ENCODE measurements at regions not wholly inside any gene's neighbourhood (a gene's known extent, or its start where the extent isn't known, plus 50 kb on each side); places are given as distances from the start of the nearest gene placed in this dataset.

GRCh38 chr14:26808407-26808806 lies 210.6 kb upstream of the NOVA1 start:
- ChIA-PET POLR2A (no interaction called here), CTCF (no interaction called here)
- intact Hi-C loops (cut with micrococcal nuclease; ENCODE audit: unreplicated experiment) (no loop called here), in situ Hi-C loops (cut with HindIII; ENCODE audit: low pct_unique_long_range_greater_than_20kb, low sequenced_read_pairs) (no loop called here)
- Histone ChIP-seq H3K9me3 (ENCODE audit: control insufficient read depth, insufficient read depth, low read depth, low read length) (no peaks in the 10 kb centered on the region), H3K4me3 (ENCODE audit: low read depth in 2 of 2, low read length in 2 of 2) (no peak overlapping the region), H3K4me1 (ENCODE audit: control insufficient read depth, insufficient read depth, low read length) (no peaks in the 10 kb centered on the region), H3K27ac (ENCODE audit: low read length) (no peak overlapping the region), H3K36me3 (ENCODE audit: control insufficient read depth, insufficient read depth, low read length) (no peaks in the 10 kb centered on the region), H3K27me3 (ENCODE audit: control insufficient read depth, insufficient read depth, low read length) (no peaks in the 10 kb centered on the region)
- TF ChIP-seq REST (IDR thresholded peaks at IDR 0.05; ENCODE audit: insufficient read depth in 1 of 2, low read depth in 2 of 2, low read length in 1 of 2): no peak
- no peak for TF ChIP-seq POLR2AphosphoS5 (IDR thresholded peaks at IDR 0.05; ENCODE audit: low read depth, low read length)
- no peak for TF ChIP-seq SIN3A (IDR thresholded peaks at IDR 0.05; ENCODE audit: borderline replicate concordance, insufficient read depth, low read depth, low read length)
- no peak for TF ChIP-seq CTCF (IDR thresholded peaks at IDR 0.05)
- TF ChIP-seq TCF7L2 (IDR thresholded peaks at IDR 0.05; ENCODE audit: low read depth, low read length): no peak
- no TSS peak for BruUV-seq (replicated peaks)
- ATAC-seq (no peak), DNase-seq (ENCODE audit: low read depth, low spot score) (no peak)

GRCh38 chr14:26810631-26811030 lies 212.8 kb upstream of the NOVA1 start:
- no peak for TF ChIP-seq CTCF (IDR thresholded peaks at IDR 0.05)
- TF ChIP-seq POLR2AphosphoS5 (IDR thresholded peaks at IDR 0.05; ENCODE audit: low read depth, low read length): no peak
- TF ChIP-seq SIN3A (IDR thresholded peaks at IDR 0.05; ENCODE audit: borderline replicate concordance, insufficient read depth, low read depth, low read length): no peak
- TF ChIP-seq REST (IDR thresholded peaks at IDR 0.05; ENCODE audit: insufficient read depth in 1 of 2, low read depth in 2 of 2, low read length in 1 of 2): no peak
- TF ChIP-seq TCF7L2 (IDR thresholded peaks at IDR 0.05; ENCODE audit: low read depth, low read length): no peak
- no peaks in the 10 kb centered on the region for H3K36me3 ChIP-seq (ENCODE audit: control insufficient read depth, insufficient read depth, low read length)
- DNase-seq (ENCODE audit: low read depth, low spot score): no peak
- no peaks in the 10 kb centered on the region for H3K27me3 ChIP-seq (ENCODE audit: control insufficient read depth, insufficient read depth, low read length)
- H3K4me1 ChIP-seq (ENCODE audit: control insufficient read depth, insufficient read depth, low read length): no peaks in the 10 kb centered on the region
- intact Hi-C loops (cut with micrococcal nuclease; ENCODE audit: unreplicated experiment) (no loop called here), in situ Hi-C loops (cut with HindIII; ENCODE audit: low pct_unique_long_range_greater_than_20kb, low sequenced_read_pairs) (no loop called here)
- H3K27ac ChIP-seq (ENCODE audit: low read length): no peak overlapping the region
- CTCF ChIA-PET: no interaction called here
- no TSS peak for BruUV-seq (replicated peaks)
- no peak for ATAC-seq
- no peaks in the 10 kb centered on the region for H3K9me3 ChIP-seq (ENCODE audit: control insufficient read depth, insufficient read depth, low read depth, low read length)
- POLR2A ChIA-PET: no interaction called here
- H3K4me3 ChIP-seq (ENCODE audit: low read depth in 2 of 2, low read length in 2 of 2): no peak overlapping the region
